ENCODE measurements at regions not wholly inside any gene's neighbourhood (a gene's known extent, or its start where the extent isn't known, plus 50 kb on each side); places are given as distances from the start of the nearest gene placed in this dataset.
"Not testable (repeated sequence)": the region's sequence is repeated elsewhere in the genome, so short reads cannot be mapped to it uniquely, and the experiment has no call there.

- TF ChIP-seq CTCF (IDR thresholded peaks at IDR 0.05 in 4 of 5, conservative IDR thresholded peaks at IDR 0.05 in 1 of 5) (no peak), POLR2A (IDR thresholded peaks at IDR 0.05) (no peak)
- no peak for ATAC-seq
- H3K36me3 ChIP-seq = no peaks in the 10 kb centered on the region
- intact Hi-C loops (cut with DNase I; ENCODE audit: low total_unique reads) = no loop called here
- H3K4me1 ChIP-seq = no peaks in the 10 kb centered on the region
- H3K27ac ChIP-seq = no peak overlapping the region
- no peak for DNase-seq
- peaks cover 0 to 8% (median 0%) of the 10 kb centered on the region in 3 donors for H3K9me3 ChIP-seq
- no peaks in the 10 kb centered on the region for H3K27me3 ChIP-seq
- in situ Hi-C loops (cut with MboI; ENCODE audit: low sequenced_read_pairs in 4 of 4) = no loop called here
- no peak overlapping the region for H3K4me3 ChIP-seq
These were observed 77.5 kb upstream of the RIMS1 start for GRCh38 chr6:71808865-71809264.

GRCh38 chr6:71810880-71811279 is 75.5 kb upstream of the RIMS1 start:
- Histone ChIP-seq H3K9me3 (peaks cover 0 to 8% (median 0%) of the 10 kb centered on the region in 3 donors), H3K4me3 (no peak overlapping the region), H3K36me3 (no peaks in the 10 kb centered on the region), H3K27ac (no peak overlapping the region), H3K4me1 (no peaks in the 10 kb centered on the region), H3K27me3 (no peaks in the 10 kb centered on the region)
- no peak for DNase-seq
- TF ChIP-seq CTCF (IDR thresholded peaks at IDR 0.05 in 4 of 5, conservative IDR thresholded peaks at IDR 0.05 in 1 of 5) (no peak), POLR2A (IDR thresholded peaks at IDR 0.05) (no peak)
- no peak for ATAC-seq
- in situ Hi-C loops (cut with MboI; ENCODE audit: low sequenced_read_pairs in 4 of 4) = no loop called here
- intact Hi-C loops (cut with DNase I; ENCODE audit: low total_unique reads) = no loop called here

- DNase-seq (no peak), ATAC-seq (no peak)
- Histone ChIP-seq H3K4me3 (no peak overlapping the region), H3K9me3 (no peaks in the 10 kb centered on the region), H3K36me3 (no peaks in the 10 kb centered on the region), H3K27me3 (no peaks in the 10 kb centered on the region), H3K27ac (no peak overlapping the region), H3K4me1 (no peaks in the 10 kb centered on the region)
- no peak for TF ChIP-seq POLR2A (IDR thresholded peaks at IDR 0.05)
- no peak for TF ChIP-seq CTCF (IDR thresholded peaks at IDR 0.05 in 4 of 5, conservative IDR thresholded peaks at IDR 0.05 in 1 of 5)
- in situ Hi-C loops (cut with MboI; ENCODE audit: low sequenced_read_pairs in 4 of 4) (no loop called here), intact Hi-C loops (cut with DNase I; ENCODE audit: low total_unique reads) (no loop called here)
These were observed 63.7 kb upstream of the RIMS1 start for GRCh38 chr6:71822625-71823024.

- DNase-seq; H3K36me3 ChIP-seq; H3K27ac ChIP-seq; intact Hi-C loops (cut with DNase I; ENCODE audit: low total_unique reads); H3K27me3 ChIP-seq; in situ Hi-C loops (cut with MboI; ENCODE audit: low sequenced_read_pairs in 4 of 4); ATAC-seq; H3K4me1 ChIP-seq; H3K4me3 ChIP-seq; H3K9me3 ChIP-seq: not testable (repeated sequence)
These were observed 54.1 kb upstream of the RIMS1 start for GRCh38 chr6:71832110-71832764.

MicroRNA genes in the stretch of these regions (microRNA counts, 767-probe panel; counts per million panel counts)
- microRNA hsa-miR-30a-5p = 8,681 to 9,911 counts per million in 2 donors

Small RNA genes lying in the stretch of these regions (microRNA-seq; reads per million reads assigned to microRNA genes)
- gene MIR30A (ENCODE audit: borderline replicate concordance in 2 of 2) (26,423 to 36,446 reads per million in 2 donors), gene MIR30C2 (ENCODE audit: borderline replicate concordance in 2 of 2) (161 to 175 reads per million in 2 donors)
